Liver (tissue), 3 donors: ENCODE measurements at regions not wholly inside any gene's neighbourhood (a gene's known extent, or its start where the extent isn't known, plus 50 kb on each side); places are given as distances from the start of the nearest gene placed in this dataset.

Source experiments
- CTCF ChIP-seq: fragments of 150-350 bp; IDR thresholded peaks from 2 replicates; pipeline ENCODE4 v1.5.1; 2017; ENCODE audit warnings: improper control_type of control experiment, low read depth, low read length; ENCODE audit not compliant: missing input control
- HNF4G ChIP-seq: IDR thresholded peaks from 2 replicates; pipeline ENCODE4 v1.6.1; 2016; ENCODE audit warnings: antibody characterized with exemption
- JUND ChIP-seq, 2 donors: IDR thresholded peaks; 2 replicates each; pipeline ENCODE4 v1.6.1; 2016; ENCODE audit warnings: antibody characterized with exemption in 2 of 2
- MAX ChIP-seq: IDR thresholded peaks from 2 replicates; pipeline ENCODE4 v1.6.1; 2016; ENCODE audit warnings: antibody characterized with exemption
- RAD21 ChIP-seq, 2 donors: IDR thresholded peaks; 2 replicates each; pipeline ENCODE4 v1.6.1; 2016; ENCODE audit warnings: antibody characterized with exemption in 2 of 2, mild to moderate bottlenecking in 2 of 2
- REST ChIP-seq: IDR thresholded peaks from 2 replicates; pipeline ENCODE4 v1.6.1; 2016; ENCODE audit warnings: antibody characterized with exemption, mild to moderate bottlenecking
- RXRA ChIP-seq, 2 donors: IDR thresholded peaks; 2 replicates each; pipeline ENCODE4 v1.6.1; 2017 to 2018; ENCODE audit warnings: antibody characterized with exemption in 2 of 2, mild to moderate bottlenecking in 1 of 2
- SP1 ChIP-seq: IDR thresholded peaks from 2 replicates; pipeline ENCODE4 v1.6.1; 2018; ENCODE audit warnings: antibody characterized with exemption, mild to moderate bottlenecking
- YY1 ChIP-seq: IDR thresholded peaks from 2 replicates; pipeline ENCODE4 v1.6.1; 2016; ENCODE audit warnings: antibody characterized with exemption, mild to moderate bottlenecking
- ZBTB33 ChIP-seq: IDR thresholded peaks from 2 replicates; pipeline ENCODE4 v1.6.1; 2016; ENCODE audit warnings: antibody characterized with exemption
- donor health status: healthy.
- donor health status: healthy.

GRCh38 chr5:25345240-25345771, 700.5 kb upstream of the CDH10 start:
- TF ChIP-seq YY1 (no peak), CTCF (no peak), REST (no peak), RAD21 (IDR thresholded peaks at IDR 0.05) (no peak), ZBTB33 (no peak), RXRA (IDR thresholded peaks at IDR 0.05) (no peak), SP1 (no peak), MAX (no peak), HNF4G (no peak), JUND (IDR thresholded peaks at IDR 0.05) (no peak)
